Keratinocyte (primary cell): ENCODE measurements at regions not wholly inside any gene's neighbourhood (a gene's known extent, or its start where the extent isn't known, plus 50 kb on each side); places are given as distances from the start of the nearest gene placed in this dataset.

Experiments used
- DNase-seq: peaks from one replicate; pipeline ENCODE4 v3.0.0-alpha.2; 2011; ENCODE audit warnings: low read depth, missing footprints, low spot score
- FAIRE-seq: peaks from 2 replicates; lab custom pipeline; 2011; peaks lifted over from hg19 to GRCh38; lab: Jason Lieb, UNC
- H2AFZ ChIP-seq: 2 replicates; pipeline ENCODE4 v1.6.0; 2012; ENCODE audit warnings: low read length, control low read depth, inconsistent platforms; ENCODE audit not compliant: control insufficient read depth
- H3K27ac ChIP-seq: 2 replicates; pipeline ENCODE4 v1.5.1; 2011; ENCODE audit warnings: low read length; ENCODE audit not compliant: control insufficient read depth, insufficient read depth
- H3K27me3 ChIP-seq: 3 replicates; pipeline ENCODE4 v1.6.0; 2011; ENCODE audit warnings: low read length; ENCODE audit not compliant: control insufficient read depth, insufficient read depth; ENCODE audit errors: extremely low read depth
- H3K36me3 ChIP-seq, 2 experiments: 2 replicates in 1 of 2; 3 replicates in 1 of 2; pipeline ENCODE4 v1.5.1; 2011; ENCODE audit warnings: low read length in 2 of 2, mild to moderate bottlenecking in 1 of 2; ENCODE audit not compliant: control insufficient read depth in 2 of 2, insufficient read depth in 2 of 2; ENCODE audit errors: extremely low read depth in 1 of 2
- H3K4me1 ChIP-seq: 3 replicates; pipeline ENCODE4 v1.5.1; 2011; ENCODE audit warnings: low read length; ENCODE audit not compliant: control insufficient read depth, insufficient read depth; ENCODE audit errors: extremely low read depth
- H3K4me2 ChIP-seq: 3 replicates; pipeline ENCODE4 v1.6.0; 2011; ENCODE audit warnings: low read depth, low read length; ENCODE audit not compliant: control insufficient read depth, insufficient read depth; ENCODE audit errors: extremely low read depth
- H3K4me3 ChIP-seq, 3 experiments: fragments of 200-600 bp in 1 of 3; sonication (generic) in 1 of 3; 2 replicates in 2 of 3; 3 replicates in 1 of 3; pipeline ENCODE4 v1.5.1; 2011 to 2016; ENCODE audit warnings: low read length in 3 of 3, mild to moderate bottlenecking in 3 of 3, control low read depth in 2 of 3, inconsistent platforms in 1 of 3, low read depth in 1 of 3, mixed read lengths in 1 of 3, mixed run types in 1 of 3, moderate library complexity in 1 of 3; ENCODE audit not compliant: control insufficient read depth in 2 of 3, insufficient read depth in 2 of 3; ENCODE audit errors: extremely low read depth in 1 of 3
- H3K79me2 ChIP-seq: 2 replicates; pipeline ENCODE4 v1.6.0; 2012; ENCODE audit warnings: low read length; ENCODE audit not compliant: control insufficient read depth, insufficient read depth
- H3K9ac ChIP-seq: 3 replicates; pipeline ENCODE4 v1.6.0; 2011; ENCODE audit warnings: low read length; ENCODE audit not compliant: control insufficient read depth, insufficient read depth; ENCODE audit errors: extremely low read depth
- H3K9me1 ChIP-seq: 3 replicates; pipeline ENCODE4 v1.6.0; 2011; ENCODE audit warnings: low read length; ENCODE audit not compliant: control insufficient read depth, insufficient read depth; ENCODE audit errors: extremely low read depth
- H3K9me3 ChIP-seq: 2 replicates; pipeline ENCODE4 v1.5.1; 2012; ENCODE audit warnings: low read depth, low read length; ENCODE audit not compliant: control insufficient read depth
- H4K20me1 ChIP-seq: 3 replicates; pipeline ENCODE4 v1.6.0; 2011; ENCODE audit warnings: low read length; ENCODE audit not compliant: control insufficient read depth, insufficient read depth; ENCODE audit errors: extremely low read depth
- EZH2 ChIP-seq: IDR thresholded peaks from one replicate; pipeline ENCODE4 v1.6.1; 2012; ENCODE audit warnings: inconsistent platforms, mild to moderate bottlenecking, low read length, moderate library complexity
- dilution Hi-C: fragments of 300-500 bp; cut with MboI; formaldehyde crosslinking; loops from one replicate; pipeline ENCODE4 v1.7.0; 2020; ENCODE audit warnings: low sequenced_read_pairs; ENCODE audit not compliant: extremely low pct_ligation_motif_present
- TF ChIP-seq, protein P1 (sequence below), 3 experiments: IDR thresholded peaks in 1 of 3; conservative IDR thresholded peaks in 1 of 3; optimal IDR thresholded peaks in 1 of 3; 2 replicates in 2 of 3; 3 replicates in 1 of 3; pipeline versions ENCODE3 to v1.5.1; 2011; ENCODE audit warnings: low read length in 3 of 3, mild to moderate bottlenecking in 3 of 3, moderate library complexity in 2 of 3, control low read depth in 1 of 3, inconsistent platforms in 1 of 3; ENCODE audit not compliant: insufficient read depth in 2 of 3; ENCODE audit errors: extremely low read depth in 1 of 3

DNA sequence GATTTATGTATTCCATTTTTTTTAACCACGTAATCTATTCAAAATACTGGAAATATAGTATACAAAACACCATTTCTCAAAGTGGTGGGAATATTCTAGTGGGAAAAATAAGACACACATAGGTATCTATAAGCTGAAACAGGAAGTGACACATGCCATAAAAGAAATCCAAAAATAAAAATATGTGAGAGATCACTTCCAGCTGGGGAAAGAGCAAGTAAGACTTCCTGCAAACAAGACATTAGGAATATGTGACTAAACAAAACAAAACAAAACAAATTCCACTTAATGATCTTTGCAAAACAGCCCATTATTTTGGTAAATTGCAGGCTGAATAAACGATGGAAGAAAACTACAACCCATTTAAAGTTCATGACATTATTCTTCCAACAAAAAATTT is 107.3 kb upstream of the CEP126 start:
- FAIRE-seq (no peak), DNase-seq (no peak)
- Histone ChIP-seq H3K4me2 (no peak overlapping the region), H2AFZ (no peak overlapping the region), H3K4me1 (no peaks in the 10 kb centered on the region), H3K9me1 (no peaks in the 10 kb centered on the region), H3K9ac (no peak overlapping the region), H3K79me2 (no peaks in the 10 kb centered on the region), H4K20me1 (no peaks in the 10 kb centered on the region), H3K4me3 (no peak overlapping the region), H3K9me3 (no peaks in the 10 kb centered on the region), H3K27me3 (no peaks in the 10 kb centered on the region), H3K36me3 (no peaks in the 10 kb centered on the region), H3K27ac (no peak overlapping the region)
- TF ChIP-seq, protein P1, sequence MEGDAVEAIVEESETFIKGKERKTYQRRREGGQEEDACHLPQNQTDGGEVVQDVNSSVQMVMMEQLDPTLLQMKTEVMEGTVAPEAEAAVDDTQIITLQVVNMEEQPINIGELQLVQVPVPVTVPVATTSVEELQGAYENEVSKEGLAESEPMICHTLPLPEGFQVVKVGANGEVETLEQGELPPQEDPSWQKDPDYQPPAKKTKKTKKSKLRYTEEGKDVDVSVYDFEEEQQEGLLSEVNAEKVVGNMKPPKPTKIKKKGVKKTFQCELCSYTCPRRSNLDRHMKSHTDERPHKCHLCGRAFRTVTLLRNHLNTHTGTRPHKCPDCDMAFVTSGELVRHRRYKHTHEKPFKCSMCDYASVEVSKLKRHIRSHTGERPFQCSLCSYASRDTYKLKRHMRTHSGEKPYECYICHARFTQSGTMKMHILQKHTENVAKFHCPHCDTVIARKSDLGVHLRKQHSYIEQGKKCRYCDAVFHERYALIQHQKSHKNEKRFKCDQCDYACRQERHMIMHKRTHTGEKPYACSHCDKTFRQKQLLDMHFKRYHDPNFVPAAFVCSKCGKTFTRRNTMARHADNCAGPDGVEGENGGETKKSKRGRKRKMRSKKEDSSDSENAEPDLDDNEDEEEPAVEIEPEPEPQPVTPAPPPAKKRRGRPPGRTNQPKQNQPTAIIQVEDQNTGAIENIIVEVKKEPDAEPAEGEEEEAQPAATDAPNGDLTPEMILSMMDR (optimal IDR thresholded peaks at IDR 0.05 in 1 of 3, IDR thresholded peaks at IDR 0.05 in 1 of 3, conservative IDR thresholded peaks at IDR 0.05 in 1 of 3; ENCODE audit: extremely low read depth in 1 of 3, insufficient read depth in 2 of 3, low read length in 3 of 3) = no peak
- no peak for TF ChIP-seq EZH2
- dilution Hi-C loops = no loop called here

DNA sequence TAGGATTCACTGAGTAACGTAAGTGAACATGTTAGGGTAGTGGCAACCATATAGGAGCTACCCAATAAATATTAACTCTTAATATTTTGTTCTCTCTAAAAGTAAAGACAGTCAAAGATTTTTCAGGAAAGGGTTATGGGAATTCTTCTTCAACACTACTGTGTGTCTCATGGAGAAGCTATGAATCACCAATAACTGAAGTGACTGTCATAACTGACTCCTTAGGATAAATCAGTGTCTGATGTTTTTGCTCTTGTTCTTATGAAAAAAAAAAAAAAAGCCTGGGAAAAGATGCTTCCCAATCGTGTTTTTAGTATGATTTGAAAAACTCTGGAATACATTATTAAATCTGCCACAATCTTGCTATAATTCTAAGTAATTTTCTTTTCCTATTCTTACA is 111.2 kb upstream of the CEP126 start:
- Histone ChIP-seq H2AFZ (no peak overlapping the region), H3K27ac (no peak overlapping the region), H3K79me2 (no peaks in the 10 kb centered on the region), H3K4me3 (no peak overlapping the region), H3K4me1 (no peaks in the 10 kb centered on the region), H3K9me3 (no peaks in the 10 kb centered on the region), H4K20me1 (no peaks in the 10 kb centered on the region), H3K4me2 (no peak overlapping the region), H3K36me3 (no peaks in the 10 kb centered on the region), H3K9ac (no peak overlapping the region), H3K9me1 (no peaks in the 10 kb centered on the region), H3K27me3 (no peaks in the 10 kb centered on the region)
- dilution Hi-C loops = no loop called here
- no peak for FAIRE-seq
- DNase-seq = no peak
- TF ChIP-seq, protein P1 (optimal IDR thresholded peaks at IDR 0.05 in 1 of 3, IDR thresholded peaks at IDR 0.05 in 1 of 3, conservative IDR thresholded peaks at IDR 0.05 in 1 of 3; ENCODE audit: extremely low read depth in 1 of 3, insufficient read depth in 2 of 3, low read length in 3 of 3) = no peak
- TF ChIP-seq EZH2 = no peak
